Epithelial cell of proximal tubule (primary cell): ENCODE measurements at regions not wholly inside any gene's neighbourhood (a gene's known extent, or its start where the extent isn't known, plus 50 kb on each side); places are given as distances from the start of the nearest gene placed in this dataset.

ENCODE experiments used
- DNase-seq: peaks from one replicate; pipeline ENCODE4 v3.0.0-alpha.2; 2011; ENCODE audit warnings: low read depth
- H3K4me3 ChIP-seq: 2 replicates; pipeline ENCODE4 v1.5.1; 2011; ENCODE audit warnings: low read depth, mild to moderate bottlenecking, low read length
- CTCF ChIP-seq: conservative IDR thresholded peaks from 2 replicates; pipeline ENCODE4 v1.5.1; 2012; ENCODE audit warnings: low read depth, mild to moderate bottlenecking, low read length

- no peak for DNase-seq
- no peak overlapping the region for H3K4me3 ChIP-seq
- no peak for TF ChIP-seq CTCF
Measured at GRCh38 chr2:16477648-16478047, 188.0 kb downstream of the CYRIA start.

DNA sequence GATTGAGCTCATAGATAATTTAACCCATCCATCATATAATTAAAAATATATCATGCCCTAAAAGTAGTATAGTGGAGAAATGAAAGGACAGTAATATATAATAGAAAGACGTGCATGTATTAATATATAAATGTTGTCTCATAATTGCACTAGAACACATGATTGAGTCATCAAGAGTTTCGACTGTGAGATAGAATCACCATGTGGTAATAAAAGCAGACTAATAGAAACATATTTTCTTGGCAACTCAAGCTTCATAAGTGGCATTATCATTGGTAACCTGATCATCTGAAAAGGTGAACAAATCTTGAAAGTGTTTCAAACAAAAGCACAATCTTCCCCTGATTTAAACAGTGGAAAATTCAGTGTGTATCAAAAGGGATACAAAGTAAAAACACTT is 188.8 kb downstream of the CYRIA start:
- no peak for DNase-seq
- no peak overlapping the region for H3K4me3 ChIP-seq
- TF ChIP-seq CTCF, result no peak

- TF ChIP-seq CTCF, result no peak
- no peak overlapping the region for H3K4me3 ChIP-seq
- DNase-seq, result no peak
Measured at GRCh38 chr2:16475986-16476567, 189.6 kb downstream of the CYRIA start.

GRCh38 chr2:16475586-16475985 is 190.0 kb downstream of the CYRIA start:
- no peak for TF ChIP-seq CTCF
- DNase-seq, result no peak
- H3K4me3 ChIP-seq, result no peak overlapping the region

DNA sequence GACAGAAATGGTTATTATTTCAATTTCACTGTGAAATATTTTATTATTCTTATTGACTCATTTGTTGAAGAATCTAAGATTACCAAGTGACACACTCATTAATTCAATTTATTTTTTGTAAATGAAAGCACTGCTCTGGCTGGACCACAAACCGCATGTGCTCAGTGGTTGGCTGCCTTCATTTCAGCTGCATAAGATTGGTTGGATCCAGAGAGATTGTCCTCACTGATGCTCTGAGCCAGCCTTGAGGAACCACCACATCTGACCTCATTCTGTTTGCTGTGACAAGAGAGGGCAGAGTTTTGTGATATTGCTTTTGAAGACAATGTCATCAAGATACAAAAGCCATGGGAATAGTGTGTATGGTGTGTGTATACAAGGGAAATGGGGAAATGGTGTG is 192.1 kb downstream of the CYRIA start:
- TF ChIP-seq CTCF, result no peak
- no peak for DNase-seq

GRCh38 chr2:16470936-16471490 is 194.6 kb downstream of the CYRIA start:
- TF ChIP-seq CTCF, result no peak
- no peak for DNase-seq
- no peak overlapping the region for H3K4me3 ChIP-seq

More for the DNA sequence above, 192.1 kb downstream of the CYRIA start:
- H3K4me3 ChIP-seq, result no peak overlapping the region

DNA sequence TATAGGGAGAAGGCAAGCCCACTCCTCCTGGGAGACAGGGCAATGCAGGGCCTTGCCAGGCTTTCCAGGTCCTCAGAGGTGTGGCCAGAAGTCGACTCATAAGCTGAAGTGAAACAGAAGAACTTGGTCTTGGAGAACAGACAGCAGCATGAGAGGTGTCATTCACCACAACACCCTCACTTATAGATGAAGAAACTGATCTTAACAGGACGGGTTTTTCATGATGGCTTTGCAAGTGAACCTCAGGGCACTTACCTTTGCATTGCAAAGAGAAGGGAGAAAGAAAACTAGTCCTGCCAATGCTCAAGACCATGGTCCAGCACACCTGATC is 198.8 kb downstream of the CYRIA start:
- no peak for TF ChIP-seq CTCF
- DNase-seq, result no peak
- no peak overlapping the region for H3K4me3 ChIP-seq
